OCI-LY1 (cell line): ENCODE measurements at regions not wholly inside any gene's neighbourhood (a gene's known extent, or its start where the extent isn't known, plus 50 kb on each side); places are given as distances from the start of the nearest gene placed in this dataset.

Source experiments
- H2AFZ ChIP-seq: fragments of 200-600 bp; sonication (generic), shearing (Covaris generic); 2 replicates; pipeline ENCODE4 v1.6.0; 2014; ENCODE audit warnings: antibody characterized with exemption, mild to moderate bottlenecking, low read length
- H3F3A ChIP-seq: fragments of 200-600 bp; sonication (generic), shearing (Covaris generic); 2 replicates; pipeline ENCODE4 v1.6.0; 2014; ENCODE audit warnings: mild to moderate bottlenecking, antibody characterized with exemption, low read length, moderate library complexity; ENCODE audit not compliant: insufficient read depth
- H3K27ac ChIP-seq: fragments of 200-600 bp; sonication (generic); 2 replicates; pipeline ENCODE4 v1.5.1; 2014; ENCODE audit warnings: low read length, mixed run types, mild to moderate bottlenecking, low read depth; ENCODE audit not compliant: poor library complexity, severe bottlenecking
- H3K27me3 ChIP-seq: fragments of 200-600 bp; sonication (generic); 2 replicates; pipeline ENCODE4 v1.6.0; 2014; ENCODE audit warnings: antibody characterized with exemption, mild to moderate bottlenecking, low read length, moderate library complexity; ENCODE audit not compliant: insufficient read depth
- H3K36me3 ChIP-seq: fragments of 200-600 bp; sonication (generic); 2 replicates; pipeline ENCODE4 v1.6.1; 2014; ENCODE audit warnings: mild to moderate bottlenecking, antibody characterized with exemption, low read length, moderate library complexity, mixed read lengths; ENCODE audit not compliant: insufficient read depth
- H3K4me1 ChIP-seq: fragments of 200-600 bp; sonication (generic); 2 replicates; pipeline ENCODE4 v1.5.1; 2014; ENCODE audit warnings: mild to moderate bottlenecking, low read length, moderate library complexity; ENCODE audit not compliant: insufficient read depth, severe bottlenecking
- H3K4me2 ChIP-seq: fragments of 200-600 bp; sonication (generic), shearing (Covaris generic); 2 replicates; pipeline ENCODE4 v1.6.1; 2014; ENCODE audit warnings: low read length
- H3K4me3 ChIP-seq: fragments of 200-600 bp; sonication (generic); 2 replicates; pipeline ENCODE4 v1.5.1; 2014; ENCODE audit warnings: low read length, low read depth, mild to moderate bottlenecking, mixed read lengths; ENCODE audit not compliant: poor library complexity, severe bottlenecking
- H3K79me2 ChIP-seq: fragments of 200-600 bp; shearing (Covaris generic); 2 replicates; pipeline ENCODE4 v1.6.1; 2016; ENCODE audit warnings: mixed run types, low read length, mixed read lengths; ENCODE audit not compliant: insufficient read depth
- H3K9ac ChIP-seq: fragments of 200-600 bp; sonication (generic), shearing (Covaris generic); 2 replicates; pipeline ENCODE4 v1.6.1; 2014; ENCODE audit warnings: mild to moderate bottlenecking, low read length, mixed read lengths
- H3K9me2 ChIP-seq: fragments of 200-600 bp; sonication (generic), shearing (Covaris generic); 2 replicates; pipeline ENCODE4 v1.6.1; 2014; ENCODE audit warnings: low read depth, mild to moderate bottlenecking, low read length, mixed read lengths
- H3K9me3 ChIP-seq: fragments of 200-600 bp; shearing (Covaris generic); 2 replicates; pipeline ENCODE4 v1.6.1; 2014; ENCODE audit warnings: low read length, mixed read lengths
- H4K20me1 ChIP-seq: fragments of 200-600 bp; sonication (generic), shearing (Covaris generic); 2 replicates; pipeline ENCODE4 v1.6.0; 2016; ENCODE audit warnings: mild to moderate bottlenecking, low read length; ENCODE audit not compliant: insufficient read depth
- EZH2 ChIP-seq: fragments of 200-600 bp; sonication (generic), shearing (Covaris generic); IDR thresholded peaks from 2 replicates; pipeline ENCODE4 v1.8.0; 2017; ENCODE audit warnings: borderline replicate concordance, mixed run types, mild to moderate bottlenecking, antibody characterized with exemption, low read length, moderate library complexity, mixed read lengths
- TF ChIP-seq, protein P1 (sequence below): fragments of 200-600 bp; sonication (generic), shearing (Covaris generic); IDR thresholded peaks from 2 replicates; pipeline ENCODE4 v1.5.1; 2017; ENCODE audit warnings: mild to moderate bottlenecking, antibody characterized with exemption, low read length, moderate library complexity, mixed read lengths

GRCh38 chr14:38145142-38145541, 62.6 kb upstream of the SSTR1 start:
- Histone ChIP-seq H3K4me3 (no peak overlapping the region), H3K4me2 (0 out of 2 replicates have a peak overlapping the region, but pooled peaks have one; percentile 7), H4K20me1 (no peaks in the 10 kb centered on the region), H3K9me2 (no peaks in the 10 kb centered on the region), H3K27ac (peak overlapping the region; percentile 33), H3K27me3 (no peaks in the 10 kb centered on the region), H2AFZ (peak overlapping the region; percentile 39), H3F3A (no peaks in the 10 kb centered on the region), H3K9ac (no peak overlapping the region), H3K4me1 (peaks cover 72% of the 10 kb centered on the region), H3K79me2 (no peaks in the 10 kb centered on the region), H3K36me3 (no peaks in the 10 kb centered on the region), H3K9me3 (no peaks in the 10 kb centered on the region)
- TF ChIP-seq, protein P1, sequence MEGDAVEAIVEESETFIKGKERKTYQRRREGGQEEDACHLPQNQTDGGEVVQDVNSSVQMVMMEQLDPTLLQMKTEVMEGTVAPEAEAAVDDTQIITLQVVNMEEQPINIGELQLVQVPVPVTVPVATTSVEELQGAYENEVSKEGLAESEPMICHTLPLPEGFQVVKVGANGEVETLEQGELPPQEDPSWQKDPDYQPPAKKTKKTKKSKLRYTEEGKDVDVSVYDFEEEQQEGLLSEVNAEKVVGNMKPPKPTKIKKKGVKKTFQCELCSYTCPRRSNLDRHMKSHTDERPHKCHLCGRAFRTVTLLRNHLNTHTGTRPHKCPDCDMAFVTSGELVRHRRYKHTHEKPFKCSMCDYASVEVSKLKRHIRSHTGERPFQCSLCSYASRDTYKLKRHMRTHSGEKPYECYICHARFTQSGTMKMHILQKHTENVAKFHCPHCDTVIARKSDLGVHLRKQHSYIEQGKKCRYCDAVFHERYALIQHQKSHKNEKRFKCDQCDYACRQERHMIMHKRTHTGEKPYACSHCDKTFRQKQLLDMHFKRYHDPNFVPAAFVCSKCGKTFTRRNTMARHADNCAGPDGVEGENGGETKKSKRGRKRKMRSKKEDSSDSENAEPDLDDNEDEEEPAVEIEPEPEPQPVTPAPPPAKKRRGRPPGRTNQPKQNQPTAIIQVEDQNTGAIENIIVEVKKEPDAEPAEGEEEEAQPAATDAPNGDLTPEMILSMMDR: no peak

GRCh38 chr14:38150075-38150474, 57.6 kb upstream of the SSTR1 start:
- peak overlapping the region; percentile 19 for H3K27ac ChIP-seq

More at GRCh38 chr14:38150075-38150474, 57.6 kb upstream of the SSTR1 start:
- Histone ChIP-seq H3K9me2 (no peaks in the 10 kb centered on the region), H3K27me3 (no peaks in the 10 kb centered on the region), H3K4me3 (no peak overlapping the region), H3K36me3 (no peaks in the 10 kb centered on the region), H3K9ac (no peak overlapping the region; the same call in 1 of the 2 replicates), H3K79me2 (no peaks in the 10 kb centered on the region), H3F3A (no peaks in the 10 kb centered on the region), H3K4me2 (no peak overlapping the region), H3K4me1 (peaks cover 51% of the 10 kb centered on the region), H3K9me3 (peaks cover 4% of the 10 kb centered on the region; the same call in 1 of the 2 replicates), H4K20me1 (no peaks in the 10 kb centered on the region), H2AFZ (peak overlapping the region; percentile 28)
- TF ChIP-seq, protein P1: peak; percentile 32; the same call in 1 of the 2 replicates
- TF ChIP-seq EZH2: no peak
